ENCODE measurements at regions not wholly inside any gene's neighbourhood (a gene's known extent, or its start where the extent isn't known, plus 50 kb on each side); places are given as distances from the start of the nearest gene placed in this dataset.

DNA sequence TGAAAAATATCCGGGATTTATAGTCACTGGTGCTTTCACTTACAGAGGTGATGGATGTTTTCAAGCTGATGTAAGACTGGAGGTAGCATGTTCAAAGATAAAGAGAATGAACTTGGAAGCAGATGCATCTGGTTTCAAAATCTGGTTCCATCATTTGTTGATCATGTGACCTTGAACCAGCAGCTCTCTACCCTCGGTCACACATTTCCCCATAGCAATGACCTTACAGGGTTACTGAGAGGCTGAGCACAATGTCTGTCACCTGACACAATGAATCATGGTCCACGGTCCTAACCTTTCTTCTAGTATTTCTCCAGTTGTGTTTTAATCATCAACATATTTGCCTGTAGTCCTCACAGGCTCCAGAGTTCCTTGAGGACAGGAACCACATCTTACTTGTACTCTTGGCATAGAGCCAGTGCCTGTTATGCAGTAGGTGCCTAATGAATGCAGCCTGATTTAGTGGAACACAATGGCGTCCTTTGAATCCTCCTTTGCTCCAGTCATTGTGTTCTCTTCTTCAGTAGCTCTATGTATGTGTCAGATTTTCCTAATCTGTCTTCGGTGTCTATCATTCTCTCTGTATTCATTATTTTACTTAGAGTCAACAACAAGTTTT lies 667.3 kb downstream of the PTPRU start:
- Histone ChIP-seq H3K4me3 (ENCODE audit: low read length, poor library complexity, severe bottlenecking) (no peak overlapping the region), H3K4me2 (ENCODE audit: low read depth, low read length, poor library complexity, severe bottlenecking) (no peak overlapping the region)
- TF ChIP-seq EZH2phosphoT487 (IDR thresholded peaks at IDR 0.05; ENCODE audit: borderline replicate concordance): no peak
- TF ChIP-seq, protein P1, sequence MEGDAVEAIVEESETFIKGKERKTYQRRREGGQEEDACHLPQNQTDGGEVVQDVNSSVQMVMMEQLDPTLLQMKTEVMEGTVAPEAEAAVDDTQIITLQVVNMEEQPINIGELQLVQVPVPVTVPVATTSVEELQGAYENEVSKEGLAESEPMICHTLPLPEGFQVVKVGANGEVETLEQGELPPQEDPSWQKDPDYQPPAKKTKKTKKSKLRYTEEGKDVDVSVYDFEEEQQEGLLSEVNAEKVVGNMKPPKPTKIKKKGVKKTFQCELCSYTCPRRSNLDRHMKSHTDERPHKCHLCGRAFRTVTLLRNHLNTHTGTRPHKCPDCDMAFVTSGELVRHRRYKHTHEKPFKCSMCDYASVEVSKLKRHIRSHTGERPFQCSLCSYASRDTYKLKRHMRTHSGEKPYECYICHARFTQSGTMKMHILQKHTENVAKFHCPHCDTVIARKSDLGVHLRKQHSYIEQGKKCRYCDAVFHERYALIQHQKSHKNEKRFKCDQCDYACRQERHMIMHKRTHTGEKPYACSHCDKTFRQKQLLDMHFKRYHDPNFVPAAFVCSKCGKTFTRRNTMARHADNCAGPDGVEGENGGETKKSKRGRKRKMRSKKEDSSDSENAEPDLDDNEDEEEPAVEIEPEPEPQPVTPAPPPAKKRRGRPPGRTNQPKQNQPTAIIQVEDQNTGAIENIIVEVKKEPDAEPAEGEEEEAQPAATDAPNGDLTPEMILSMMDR (conservative IDR thresholded peaks at IDR 0.05; ENCODE audit: low read length): no peak

DNA sequence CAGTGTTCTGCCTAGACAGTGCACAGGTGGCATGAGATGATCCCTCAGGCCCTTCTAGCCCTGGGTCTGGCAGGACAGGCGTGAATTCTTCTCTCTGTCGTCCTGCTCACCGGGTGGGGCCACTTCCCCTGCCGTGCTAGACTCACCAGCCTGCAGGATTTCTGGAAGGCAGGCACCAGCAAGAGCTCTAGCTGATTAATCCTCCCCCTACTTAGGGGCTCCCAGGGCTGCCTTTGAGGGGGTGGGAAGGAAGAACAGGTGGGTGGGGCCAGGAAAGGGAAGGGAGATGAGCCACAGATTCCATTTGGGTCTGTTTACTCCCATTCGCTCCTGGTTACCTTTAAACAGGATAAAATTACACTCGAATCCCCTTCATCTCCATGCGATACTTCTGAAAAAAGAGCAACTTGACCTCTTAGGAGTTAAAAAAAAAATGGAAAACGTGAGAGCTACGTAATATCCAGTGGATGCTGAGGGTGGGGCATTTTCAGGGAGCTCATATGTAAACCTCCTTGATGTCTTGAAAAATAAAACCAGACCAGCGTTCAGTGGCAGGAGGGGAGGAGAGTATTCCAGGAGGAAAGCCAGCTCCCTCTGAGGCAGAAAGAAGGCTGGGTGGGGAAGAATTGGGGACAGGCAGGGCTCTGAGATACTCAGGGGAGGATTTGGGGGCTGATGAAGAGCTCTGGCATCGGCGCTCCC lies 665.5 kb downstream of the PTPRU start:
- Histone ChIP-seq H3K4me2 (ENCODE audit: low read depth, low read length, poor library complexity, severe bottlenecking) (no peak overlapping the region), H3K9me2 (replicated peaks; ENCODE audit: low read depth, low read length) (no peaks in the 10 kb centered on the region), H2AFZ (ENCODE audit: low read length) (no peak overlapping the region), H3F3A (ENCODE audit: low read depth) (no peaks in the 10 kb centered on the region), H3K4me3 (ENCODE audit: low read length, poor library complexity, severe bottlenecking) (no peak overlapping the region), H3K4me1 (ENCODE audit: insufficient read depth, low read length, poor library complexity, severe bottlenecking) (no peaks in the 10 kb centered on the region), H3K9me3 (ENCODE audit: insufficient read depth, low read depth, low read length) (no peaks in the 10 kb centered on the region), H4K20me1 (ENCODE audit: insufficient read depth, low read length, poor library complexity, severe bottlenecking) (no peaks in the 10 kb centered on the region), H3K79me2 (ENCODE audit: insufficient read depth, low read length) (no peaks in the 10 kb centered on the region), H3K9ac (ENCODE audit: low read depth, low read length, poor library complexity, severe bottlenecking) (no peak overlapping the region), H3K36me3 (ENCODE audit: insufficient read depth, low read length) (no peaks in the 10 kb centered on the region), H3K27me3 (ENCODE audit: insufficient read depth, low read length, poor library complexity, severe bottlenecking) (no peaks in the 10 kb centered on the region)
- TF ChIP-seq, protein P1 (conservative IDR thresholded peaks at IDR 0.05; ENCODE audit: low read length): no peak
- TF ChIP-seq EZH2phosphoT487 (IDR thresholded peaks at IDR 0.05; ENCODE audit: borderline replicate concordance): no peak

More for the DNA sequence above, 667.3 kb downstream of the PTPRU start:
- Histone ChIP-seq H3K27me3 (ENCODE audit: insufficient read depth, low read length, poor library complexity, severe bottlenecking) (no peaks in the 10 kb centered on the region), H3K36me3 (ENCODE audit: insufficient read depth, low read length) (no peaks in the 10 kb centered on the region), H3K9ac (ENCODE audit: low read depth, low read length, poor library complexity, severe bottlenecking) (no peak overlapping the region), H3K4me1 (ENCODE audit: insufficient read depth, low read length, poor library complexity, severe bottlenecking) (no peaks in the 10 kb centered on the region), H2AFZ (ENCODE audit: low read length) (no peak overlapping the region), H3F3A (ENCODE audit: low read depth) (no peaks in the 10 kb centered on the region), H3K9me2 (replicated peaks; ENCODE audit: low read depth, low read length) (no peaks in the 10 kb centered on the region), H3K79me2 (ENCODE audit: insufficient read depth, low read length) (no peaks in the 10 kb centered on the region), H3K9me3 (ENCODE audit: insufficient read depth, low read depth, low read length) (no peaks in the 10 kb centered on the region; the same call in 1 of the 2 replicates), H4K20me1 (ENCODE audit: insufficient read depth, low read length, poor library complexity, severe bottlenecking) (no peaks in the 10 kb centered on the region)

DNA sequence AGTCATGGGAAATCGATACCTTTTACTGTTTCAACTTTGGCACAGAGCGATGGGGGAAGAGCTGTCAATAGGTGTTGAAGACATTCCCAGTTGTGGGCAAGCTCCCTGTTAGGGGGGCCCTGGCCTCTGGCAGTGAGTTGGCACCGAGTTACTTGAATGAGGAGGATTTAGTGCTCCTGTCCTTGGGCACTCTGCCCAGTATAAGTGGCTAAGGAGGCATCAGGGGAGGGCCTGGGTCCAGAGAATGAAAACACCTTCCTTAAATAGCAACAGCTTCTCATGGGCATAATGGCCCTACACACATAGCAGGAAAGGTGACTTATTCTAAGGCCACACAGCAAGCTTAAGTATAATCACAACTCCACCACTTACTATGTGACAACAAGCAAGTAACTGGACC lies 664.4 kb downstream of the PTPRU start:
- Histone ChIP-seq H4K20me1 (ENCODE audit: insufficient read depth, low read length, poor library complexity, severe bottlenecking) (no peaks in the 10 kb centered on the region), H3K9me3 (ENCODE audit: insufficient read depth, low read depth, low read length) (no peaks in the 10 kb centered on the region), H3F3A (ENCODE audit: low read depth) (no peaks in the 10 kb centered on the region), H3K4me3 (ENCODE audit: low read length, poor library complexity, severe bottlenecking) (no peak overlapping the region), H3K9me2 (replicated peaks; ENCODE audit: low read depth, low read length) (no peaks in the 10 kb centered on the region), H3K27me3 (ENCODE audit: insufficient read depth, low read length, poor library complexity, severe bottlenecking) (no peaks in the 10 kb centered on the region), H3K36me3 (ENCODE audit: insufficient read depth, low read length) (no peaks in the 10 kb centered on the region), H3K9ac (ENCODE audit: low read depth, low read length, poor library complexity, severe bottlenecking) (no peak overlapping the region), H3K4me1 (ENCODE audit: insufficient read depth, low read length, poor library complexity, severe bottlenecking) (no peaks in the 10 kb centered on the region), H3K4me2 (ENCODE audit: low read depth, low read length, poor library complexity, severe bottlenecking) (no peak overlapping the region), H3K79me2 (ENCODE audit: insufficient read depth, low read length) (no peaks in the 10 kb centered on the region), H2AFZ (ENCODE audit: low read length) (no peak overlapping the region)
- no peak for TF ChIP-seq EZH2phosphoT487 (IDR thresholded peaks at IDR 0.05; ENCODE audit: borderline replicate concordance)
- TF ChIP-seq, protein P1 (conservative IDR thresholded peaks at IDR 0.05; ENCODE audit: low read length): no peak
